ENCODE measurements at regions not wholly inside any gene's neighbourhood (a gene's known extent, or its start where the extent isn't known, plus 50 kb on each side); places are given as distances from the start of the nearest gene placed in this dataset.

GRCh38 chr6:887583-888235 is 194.8 kb upstream of the EXOC2 start:
- TF ChIP-seq, protein P1, sequence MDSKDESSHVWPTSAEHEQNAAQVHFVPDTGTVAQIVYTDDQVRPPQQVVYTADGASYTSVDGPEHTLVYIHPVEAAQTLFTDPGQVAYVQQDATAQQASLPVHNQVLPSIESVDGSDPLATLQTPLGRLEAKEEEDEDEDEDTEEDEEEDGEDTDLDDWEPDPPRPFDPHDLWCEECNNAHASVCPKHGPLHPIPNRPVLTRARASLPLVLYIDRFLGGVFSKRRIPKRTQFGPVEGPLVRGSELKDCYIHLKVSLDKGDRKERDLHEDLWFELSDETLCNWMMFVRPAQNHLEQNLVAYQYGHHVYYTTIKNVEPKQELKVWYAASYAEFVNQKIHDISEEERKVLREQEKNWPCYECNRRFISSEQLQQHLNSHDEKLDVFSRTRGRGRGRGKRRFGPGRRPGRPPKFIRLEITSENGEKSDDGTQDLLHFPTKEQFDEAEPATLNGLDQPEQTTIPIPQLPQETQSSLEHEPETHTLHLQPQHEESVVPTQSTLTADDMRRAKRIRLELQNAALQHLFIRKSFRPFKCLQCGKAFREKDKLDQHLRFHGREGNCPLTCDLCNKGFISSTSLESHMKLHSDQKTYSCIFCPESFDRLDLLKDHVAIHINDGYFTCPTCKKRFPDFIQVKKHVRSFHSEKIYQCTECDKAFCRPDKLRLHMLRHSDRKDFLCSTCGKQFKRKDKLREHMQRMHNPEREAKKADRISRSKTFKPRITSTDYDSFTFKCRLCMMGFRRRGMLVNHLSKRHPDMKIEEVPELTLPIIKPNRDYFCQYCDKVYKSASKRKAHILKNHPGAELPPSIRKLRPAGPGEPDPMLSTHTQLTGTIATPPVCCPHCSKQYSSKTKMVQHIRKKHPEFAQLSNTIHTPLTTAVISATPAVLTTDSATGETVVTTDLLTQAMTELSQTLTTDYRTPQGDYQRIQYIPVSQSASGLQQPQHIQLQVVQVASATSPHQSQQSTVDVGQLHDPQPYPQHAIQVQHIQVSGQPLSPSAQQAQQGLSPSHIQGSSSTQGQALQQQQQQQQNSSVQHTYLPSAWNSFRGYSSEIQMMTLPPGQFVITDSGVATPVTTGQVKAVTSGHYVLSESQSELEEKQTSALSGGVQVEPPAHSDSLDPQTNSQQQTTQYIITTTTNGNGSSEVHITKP (tag by site-specific recombination; IDR thresholded peaks at IDR 0.05) = no peak
- TF ChIP-seq, protein P2, sequence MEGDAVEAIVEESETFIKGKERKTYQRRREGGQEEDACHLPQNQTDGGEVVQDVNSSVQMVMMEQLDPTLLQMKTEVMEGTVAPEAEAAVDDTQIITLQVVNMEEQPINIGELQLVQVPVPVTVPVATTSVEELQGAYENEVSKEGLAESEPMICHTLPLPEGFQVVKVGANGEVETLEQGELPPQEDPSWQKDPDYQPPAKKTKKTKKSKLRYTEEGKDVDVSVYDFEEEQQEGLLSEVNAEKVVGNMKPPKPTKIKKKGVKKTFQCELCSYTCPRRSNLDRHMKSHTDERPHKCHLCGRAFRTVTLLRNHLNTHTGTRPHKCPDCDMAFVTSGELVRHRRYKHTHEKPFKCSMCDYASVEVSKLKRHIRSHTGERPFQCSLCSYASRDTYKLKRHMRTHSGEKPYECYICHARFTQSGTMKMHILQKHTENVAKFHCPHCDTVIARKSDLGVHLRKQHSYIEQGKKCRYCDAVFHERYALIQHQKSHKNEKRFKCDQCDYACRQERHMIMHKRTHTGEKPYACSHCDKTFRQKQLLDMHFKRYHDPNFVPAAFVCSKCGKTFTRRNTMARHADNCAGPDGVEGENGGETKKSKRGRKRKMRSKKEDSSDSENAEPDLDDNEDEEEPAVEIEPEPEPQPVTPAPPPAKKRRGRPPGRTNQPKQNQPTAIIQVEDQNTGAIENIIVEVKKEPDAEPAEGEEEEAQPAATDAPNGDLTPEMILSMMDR (tag by site-specific recombination; IDR thresholded peaks at IDR 0.05) = no peak
- no peak for TF ChIP-seq ZNF362 (tag by site-specific recombination; IDR thresholded peaks at IDR 0.05)
- no peak for TF ChIP-seq ZNF140 (tag by site-specific recombination; IDR thresholded peaks at IDR 0.05)
- TF ChIP-seq ZSCAN30 (tag by site-specific recombination; IDR thresholded peaks at IDR 0.05) = no peak
- no peak for TF ChIP-seq ZNF324 (tag by site-specific recombination; IDR thresholded peaks at IDR 0.05)
- no peak for TF ChIP-seq ZNF24 (tag by site-specific recombination; IDR thresholded peaks at IDR 0.05)
- TF ChIP-seq ZNF112 (tag by site-specific recombination; IDR thresholded peaks at IDR 0.05) = no peak
- no peak for TF ChIP-seq ZNF274 (IDR thresholded peaks at IDR 0.05; ENCODE audit: low read length)
- TF ChIP-seq ZNF274 (tag by site-specific recombination; IDR thresholded peaks at IDR 0.05; ENCODE audit: borderline replicate concordance) = no peak
- TF ChIP-seq ZNF311 (tag by site-specific recombination; IDR thresholded peaks at IDR 0.05; ENCODE audit: borderline replicate concordance) = no peak
- no peak for TF ChIP-seq ZEB2 (tag by site-specific recombination; IDR thresholded peaks at IDR 0.05)
- TF ChIP-seq, protein P3, sequence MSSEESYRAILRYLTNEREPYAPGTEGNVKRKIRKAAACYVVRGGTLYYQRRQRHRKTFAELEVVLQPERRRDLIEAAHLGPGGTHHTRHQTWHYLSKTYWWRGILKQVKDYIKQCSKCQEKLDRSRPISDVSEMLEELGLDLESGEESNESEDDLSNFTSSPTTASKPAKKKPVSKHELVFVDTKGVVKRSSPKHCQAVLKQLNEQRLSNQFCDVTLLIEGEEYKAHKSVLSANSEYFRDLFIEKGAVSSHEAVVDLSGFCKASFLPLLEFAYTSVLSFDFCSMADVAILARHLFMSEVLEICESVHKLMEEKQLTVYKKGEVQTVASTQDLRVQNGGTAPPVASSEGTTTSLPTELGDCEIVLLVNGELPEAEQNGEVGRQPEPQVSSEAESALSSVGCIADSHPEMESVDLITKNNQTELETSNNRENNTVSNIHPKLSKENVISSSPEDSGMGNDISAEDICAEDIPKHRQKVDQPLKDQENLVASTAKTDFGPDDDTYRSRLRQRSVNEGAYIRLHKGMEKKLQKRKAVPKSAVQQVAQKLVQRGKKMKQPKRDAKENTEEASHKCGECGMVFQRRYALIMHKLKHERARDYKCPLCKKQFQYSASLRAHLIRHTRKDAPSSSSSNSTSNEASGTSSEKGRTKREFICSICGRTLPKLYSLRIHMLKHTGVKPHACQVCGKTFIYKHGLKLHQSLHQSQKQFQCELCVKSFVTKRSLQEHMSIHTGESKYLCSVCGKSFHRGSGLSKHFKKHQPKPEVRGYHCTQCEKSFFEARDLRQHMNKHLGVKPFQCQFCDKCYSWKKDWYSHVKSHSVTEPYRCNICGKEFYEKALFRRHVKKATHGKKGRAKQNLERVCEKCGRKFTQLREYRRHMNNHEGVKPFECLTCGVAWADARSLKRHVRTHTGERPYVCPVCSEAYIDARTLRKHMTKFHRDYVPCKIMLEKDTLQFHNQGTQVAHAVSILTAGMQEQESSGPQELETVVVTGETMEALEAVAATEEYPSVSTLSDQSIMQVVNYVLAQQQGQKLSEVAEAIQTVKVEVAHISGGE (tag by site-specific recombination; conservative IDR thresholded peaks at IDR 0.05; ENCODE audit: low read depth) = no peak
- TF ChIP-seq ZNF146 (tag by site-specific recombination; IDR thresholded peaks at IDR 0.05) = no peak
- TF ChIP-seq, protein P4, sequence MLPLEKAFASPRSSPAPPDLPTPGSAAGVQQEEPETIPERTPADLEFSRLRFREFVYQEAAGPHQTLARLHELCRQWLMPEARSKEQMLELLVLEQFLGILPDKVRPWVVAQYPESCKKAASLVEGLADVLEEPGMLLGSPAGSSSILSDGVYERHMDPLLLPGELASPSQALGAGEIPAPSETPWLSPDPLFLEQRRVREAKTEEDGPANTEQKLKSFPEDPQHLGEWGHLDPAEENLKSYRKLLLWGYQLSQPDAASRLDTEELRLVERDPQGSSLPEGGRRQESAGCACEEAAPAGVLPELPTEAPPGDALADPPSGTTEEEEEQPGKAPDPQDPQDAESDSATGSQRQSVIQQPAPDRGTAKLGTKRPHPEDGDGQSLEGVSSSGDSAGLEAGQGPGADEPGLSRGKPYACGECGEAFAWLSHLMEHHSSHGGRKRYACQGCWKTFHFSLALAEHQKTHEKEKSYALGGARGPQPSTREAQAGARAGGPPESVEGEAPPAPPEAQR (tag by site-specific recombination; IDR thresholded peaks at IDR 0.05) = no peak
